ENCODE measurements at regions not wholly inside any gene's neighbourhood (a gene's known extent, or its start where the extent isn't known, plus 50 kb on each side); places are given as distances from the start of the nearest gene placed in this dataset.
"Not testable (repeated sequence)": the region's sequence is repeated elsewhere in the genome, so short reads cannot be mapped to it uniquely, and the experiment has no call there.

GRCh38 chr18:38646296-38646695 is 1080.7 kb upstream of the CELF4 start:
- DNase-seq: no peak

- DNase-seq: no peak
Measured at GRCh38 chr18:38644875-38645641, 1079.5 kb upstream of the CELF4 start.

GRCh38 chr18:38642711-38643110 is 1077.1 kb upstream of the CELF4 start:
- no peak for DNase-seq

GRCh38 chr18:38639700-38640099 is 1074.1 kb upstream of the CELF4 start:
- not testable (repeated sequence) for DNase-seq

- no peak for DNase-seq
Measured at GRCh38 chr18:38635709-38636430, 1070.3 kb upstream of the CELF4 start.

GRCh38 chr18:38634117-38634516 is 1068.5 kb upstream of the CELF4 start:
- no peak for DNase-seq

- DNase-seq: no peak
Measured at GRCh38 chr18:38633333-38633732, 1067.7 kb upstream of the CELF4 start.

GRCh38 chr18:38619129-38619528 is 1053.5 kb upstream of the CELF4 start:
- no peak for DNase-seq

GRCh38 chr18:38616306-38616705 is 1050.7 kb upstream of the CELF4 start:
- no peak for DNase-seq

GRCh38 chr18:38612904-38613303 is 1047.3 kb upstream of the CELF4 start:
- DNase-seq: no peak

GRCh38 chr18:38611036-38611964 is 1045.7 kb upstream of the CELF4 start:
- peak; percentile 47 for DNase-seq

- peak; percentile 9 for DNase-seq
Measured at GRCh38 chr18:38606841-38607240, 1041.2 kb upstream of the CELF4 start.

- DNase-seq: no peak
Measured at GRCh38 chr18:38602341-38602740, 1036.7 kb upstream of the CELF4 start.

- DNase-seq: no peak
Measured at GRCh38 chr18:38587571-38587970, 1022.0 kb upstream of the CELF4 start.

- no peak for DNase-seq
Measured at GRCh38 chr18:38586327-38586726, 1020.7 kb upstream of the CELF4 start.

- DNase-seq: no peak
Measured at GRCh38 chr18:38579764-38580163, 1014.2 kb upstream of the CELF4 start.

GRCh38 chr18:38576916-38577315 is 1011.3 kb upstream of the CELF4 start:
- DNase-seq: no peak

- no peak for DNase-seq
Measured at GRCh38 chr18:38576349-38576748, 1010.8 kb upstream of the CELF4 start.

GRCh38 chr18:38575648-38576047 is 1010.0 kb upstream of the CELF4 start:
- DNase-seq: peak; percentile 16

GRCh38 chr18:38575023-38575422 is 1009.4 kb upstream of the CELF4 start:
- DNase-seq: no peak

- no peak for DNase-seq
Measured at GRCh38 chr18:38572554-38573111, 1007.0 kb upstream of the CELF4 start.

GRCh38 chr18:38571651-38572050 is 1006.1 kb upstream of the CELF4 start:
- no peak for DNase-seq

- no peak for DNase-seq
Measured at GRCh38 chr18:38565513-38565912, 999.9 kb upstream of the CELF4 start.

All from stimulated activated CD4-positive, alpha-beta T cell treated with anti-CD3 and anti-CD28 coated beads, Interleukin-1b, Interleukin-23, amount 100 ng/mL, for 48 hours (primary cell).